ENCODE measurements at regions not wholly inside any gene's neighbourhood (a gene's known extent, or its start where the extent isn't known, plus 50 kb on each side); places are given as distances from the start of the nearest gene placed in this dataset.

DNA sequence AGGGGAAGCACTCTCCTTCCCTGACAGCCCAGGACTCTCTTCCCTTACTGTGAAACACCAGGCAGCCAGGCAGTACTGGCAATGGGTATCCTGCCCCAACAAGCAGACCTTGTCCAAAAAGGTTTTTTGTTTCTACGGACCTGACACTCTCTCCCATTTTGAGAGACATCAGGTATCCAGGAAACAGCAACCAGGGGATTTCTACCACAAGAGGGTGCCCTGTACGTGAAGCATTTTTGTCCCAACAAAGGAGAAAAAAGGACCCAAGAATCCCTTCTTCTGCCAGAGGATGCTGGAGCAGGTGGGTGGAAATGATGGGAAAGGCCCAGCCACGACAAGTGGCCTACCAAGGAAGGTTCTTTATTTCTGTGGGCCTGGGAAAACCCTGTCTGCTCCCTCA is 65.7 kb upstream of the FGF13 start (continued):
- TF ChIP-seq ERG (CRISPR knock-in tag; IDR thresholded peaks at IDR 0.05): no peak
- TF ChIP-seq, protein P1, sequence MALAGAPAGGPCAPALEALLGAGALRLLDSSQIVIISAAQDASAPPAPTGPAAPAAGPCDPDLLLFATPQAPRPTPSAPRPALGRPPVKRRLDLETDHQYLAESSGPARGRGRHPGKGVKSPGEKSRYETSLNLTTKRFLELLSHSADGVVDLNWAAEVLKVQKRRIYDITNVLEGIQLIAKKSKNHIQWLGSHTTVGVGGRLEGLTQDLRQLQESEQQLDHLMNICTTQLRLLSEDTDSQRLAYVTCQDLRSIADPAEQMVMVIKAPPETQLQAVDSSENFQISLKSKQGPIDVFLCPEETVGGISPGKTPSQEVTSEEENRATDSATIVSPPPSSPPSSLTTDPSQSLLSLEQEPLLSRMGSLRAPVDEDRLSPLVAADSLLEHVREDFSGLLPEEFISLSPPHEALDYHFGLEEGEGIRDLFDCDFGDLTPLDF (CRISPR knock-in tag; IDR thresholded peaks at IDR 0.05): no peak
- TF ChIP-seq, protein P2, sequence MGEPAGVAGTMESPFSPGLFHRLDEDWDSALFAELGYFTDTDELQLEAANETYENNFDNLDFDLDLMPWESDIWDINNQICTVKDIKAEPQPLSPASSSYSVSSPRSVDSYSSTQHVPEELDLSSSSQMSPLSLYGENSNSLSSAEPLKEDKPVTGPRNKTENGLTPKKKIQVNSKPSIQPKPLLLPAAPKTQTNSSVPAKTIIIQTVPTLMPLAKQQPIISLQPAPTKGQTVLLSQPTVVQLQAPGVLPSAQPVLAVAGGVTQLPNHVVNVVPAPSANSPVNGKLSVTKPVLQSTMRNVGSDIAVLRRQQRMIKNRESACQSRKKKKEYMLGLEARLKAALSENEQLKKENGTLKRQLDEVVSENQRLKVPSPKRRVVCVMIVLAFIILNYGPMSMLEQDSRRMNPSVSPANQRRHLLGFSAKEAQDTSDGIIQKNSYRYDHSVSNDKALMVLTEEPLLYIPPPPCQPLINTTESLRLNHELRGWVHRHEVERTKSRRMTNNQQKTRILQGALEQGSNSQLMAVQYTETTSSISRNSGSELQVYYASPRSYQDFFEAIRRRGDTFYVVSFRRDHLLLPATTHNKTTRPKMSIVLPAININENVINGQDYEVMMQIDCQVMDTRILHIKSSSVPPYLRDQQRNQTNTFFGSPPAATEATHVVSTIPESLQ (CRISPR knock-in tag; IDR thresholded peaks at IDR 0.05): no peak

DNA sequence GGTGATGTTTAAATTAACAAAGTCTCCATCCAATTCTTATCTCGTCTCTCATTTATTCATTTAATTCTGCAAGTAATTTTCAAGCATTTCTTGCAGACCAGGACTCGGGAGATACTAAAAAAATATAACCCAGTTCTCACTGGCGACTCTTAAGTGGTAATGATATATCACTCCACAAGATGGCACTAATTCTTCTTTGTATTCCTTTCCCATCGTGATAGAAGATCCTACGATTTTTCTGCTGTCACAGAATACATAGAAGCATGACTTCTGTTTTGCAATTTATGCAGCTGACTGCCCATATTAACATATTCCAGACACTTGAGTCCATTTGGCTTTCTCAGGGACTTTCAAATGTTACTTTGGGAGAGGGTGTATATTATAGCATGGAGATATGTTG is 64.0 kb upstream of the FGF13 start:
- DNase-seq (ENCODE audit: low spot score) (no peak), ATAC-seq (no peak; the same call in 1 of the 2 replicates)
- no peaks in the 10 kb centered on the region for H3K9me3 Mint-ChIP-seq
- H3K36me3 Mint-ChIP-seq: no peaks in the 10 kb centered on the region
- H3K4me3 Mint-ChIP-seq: no peak overlapping the region
- POLR2A ChIA-PET: no interaction called here
- CTCF ChIA-PET: interaction anchor here (0.8 to 1.0 kb wide), 2 partner anchors 212 to 784 kb away, joined by 3 read pairs; no protein-coding TSS in a partner anchor
- TF ChIP-seq AFF4 (CRISPR knock-in tag; IDR thresholded peaks at IDR 0.05; ENCODE audit: borderline replicate concordance): no peak
- peaks cover 11% of the 10 kb centered on the region for H3K4me1 Mint-ChIP-seq
- H3K27me3 Mint-ChIP-seq (ENCODE audit: low read depth): no peaks in the 10 kb centered on the region
- no peak overlapping the region for H3K27ac Mint-ChIP-seq

DNA sequence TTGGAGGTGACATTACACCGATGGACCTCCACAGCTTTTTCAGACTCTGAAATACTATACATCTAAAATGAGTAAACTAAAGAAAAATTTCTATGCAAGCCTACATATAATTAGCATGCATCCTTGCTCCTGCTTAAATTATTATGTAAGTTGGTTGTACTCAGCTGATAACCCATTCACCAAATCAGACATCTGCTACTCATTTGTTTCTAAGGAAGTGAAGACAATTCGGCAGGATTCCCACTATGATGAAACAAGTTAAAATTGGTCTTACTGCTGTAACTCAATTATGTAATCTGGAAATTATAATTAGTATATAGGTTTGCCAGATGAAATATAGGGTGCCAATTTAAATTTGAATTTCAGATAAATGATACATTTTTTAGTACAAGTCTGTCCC is 59.5 kb upstream of the FGF13 start:
- DNase-seq (ENCODE audit: low spot score): no peak
- ChIA-PET POLR2A (no interaction called here), CTCF (no interaction called here)
- Mint-ChIP-seq H3K27ac (no peak overlapping the region), H3K4me3 (no peak overlapping the region), H3K27me3 (ENCODE audit: low read depth) (no peaks in the 10 kb centered on the region), H3K36me3 (no peaks in the 10 kb centered on the region), H3K4me1 (peaks cover 5% of the 10 kb centered on the region), H3K9me3 (no peaks in the 10 kb centered on the region)
- no peak for ATAC-seq
- TF ChIP-seq ZNF416 (CRISPR knock-in tag; IDR thresholded peaks at IDR 0.05) (no peak), HMGA2 (CRISPR knock-in tag; IDR thresholded peaks at IDR 0.05) (no peak), ZNF138 (CRISPR knock-in tag; conservative IDR thresholded peaks at IDR 0.05) (no peak), PRRX2 (CRISPR knock-in tag; IDR thresholded peaks at IDR 0.05) (no peak), ATF1 (CRISPR knock-in tag; IDR thresholded peaks at IDR 0.05) (no peak)

DNA sequence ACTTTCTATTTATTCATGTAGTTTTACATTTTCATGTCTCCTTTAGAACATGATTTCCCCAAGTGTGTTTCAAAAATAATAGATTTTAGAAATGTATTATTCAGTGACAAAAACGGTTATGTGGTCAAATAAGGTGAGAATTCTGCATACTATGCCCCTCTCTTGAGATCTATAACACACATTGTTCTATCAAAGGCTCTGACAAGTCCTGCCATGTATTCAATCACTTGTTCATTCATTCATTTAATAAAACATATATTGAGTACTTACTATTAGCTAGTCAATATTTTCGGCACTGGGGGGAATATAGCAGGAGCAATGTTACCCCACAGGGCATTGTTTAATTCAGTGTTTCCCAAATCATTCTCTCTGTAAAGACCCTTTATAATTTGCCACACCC is 58.4 kb upstream of the FGF13 start:
- Mint-ChIP-seq H3K4me1 (peaks cover 5% of the 10 kb centered on the region), H3K27ac (no peak overlapping the region), H3K9me3 (no peaks in the 10 kb centered on the region), H3K36me3 (no peaks in the 10 kb centered on the region), H3K27me3 (ENCODE audit: low read depth) (no peaks in the 10 kb centered on the region), H3K4me3 (no peak overlapping the region)
- no peak for ATAC-seq
- POLR2A ChIA-PET: no interaction called here
- CTCF ChIA-PET: no interaction called here
- DNase-seq (ENCODE audit: low spot score): no peak
- TF ChIP-seq ZSCAN18 (CRISPR knock-in tag; IDR thresholded peaks at IDR 0.05) (no peak), JUN (CRISPR knock-in tag; IDR thresholded peaks at IDR 0.05) (no peak), NR1H2 (CRISPR knock-in tag; IDR thresholded peaks at IDR 0.05) (no peak), MYBL2 (CRISPR knock-in tag; IDR thresholded peaks at IDR 0.05) (no peak), RORB (CRISPR knock-in tag; IDR thresholded peaks at IDR 0.05) (no peak), CREB1 (CRISPR knock-in tag; IDR thresholded peaks at IDR 0.05) (no peak)
- TF ChIP-seq, protein P3, sequence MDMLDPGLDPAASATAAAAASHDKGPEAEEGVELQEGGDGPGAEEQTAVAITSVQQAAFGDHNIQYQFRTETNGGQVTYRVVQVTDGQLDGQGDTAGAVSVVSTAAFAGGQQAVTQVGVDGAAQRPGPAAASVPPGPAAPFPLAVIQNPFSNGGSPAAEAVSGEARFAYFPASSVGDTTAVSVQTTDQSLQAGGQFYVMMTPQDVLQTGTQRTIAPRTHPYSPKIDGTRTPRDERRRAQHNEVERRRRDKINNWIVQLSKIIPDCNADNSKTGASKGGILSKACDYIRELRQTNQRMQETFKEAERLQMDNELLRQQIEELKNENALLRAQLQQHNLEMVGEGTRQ (CRISPR knock-in tag; IDR thresholded peaks at IDR 0.05): no peak
- TF ChIP-seq, protein P4, sequence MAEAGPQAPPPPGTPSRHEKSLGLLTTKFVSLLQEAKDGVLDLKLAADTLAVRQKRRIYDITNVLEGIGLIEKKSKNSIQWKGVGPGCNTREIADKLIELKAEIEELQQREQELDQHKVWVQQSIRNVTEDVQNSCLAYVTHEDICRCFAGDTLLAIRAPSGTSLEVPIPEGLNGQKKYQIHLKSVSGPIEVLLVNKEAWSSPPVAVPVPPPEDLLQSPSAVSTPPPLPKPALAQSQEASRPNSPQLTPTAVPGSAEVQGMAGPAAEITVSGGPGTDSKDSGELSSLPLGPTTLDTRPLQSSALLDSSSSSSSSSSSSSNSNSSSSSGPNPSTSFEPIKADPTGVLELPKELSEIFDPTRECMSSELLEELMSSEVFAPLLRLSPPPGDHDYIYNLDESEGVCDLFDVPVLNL (CRISPR knock-in tag; IDR thresholded peaks at IDR 0.05; ENCODE audit: borderline replicate concordance, low read depth): no peak
- TF ChIP-seq, protein P5, sequence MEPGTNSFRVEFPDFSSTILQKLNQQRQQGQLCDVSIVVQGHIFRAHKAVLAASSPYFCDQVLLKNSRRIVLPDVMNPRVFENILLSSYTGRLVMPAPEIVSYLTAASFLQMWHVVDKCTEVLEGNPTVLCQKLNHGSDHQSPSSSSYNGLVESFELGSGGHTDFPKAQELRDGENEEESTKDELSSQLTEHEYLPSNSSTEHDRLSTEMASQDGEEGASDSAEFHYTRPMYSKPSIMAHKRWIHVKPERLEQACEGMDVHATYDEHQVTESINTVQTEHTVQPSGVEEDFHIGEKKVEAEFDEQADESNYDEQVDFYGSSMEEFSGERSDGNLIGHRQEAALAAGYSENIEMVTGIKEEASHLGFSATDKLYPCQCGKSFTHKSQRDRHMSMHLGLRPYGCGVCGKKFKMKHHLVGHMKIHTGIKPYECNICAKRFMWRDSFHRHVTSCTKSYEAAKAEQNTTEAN (CRISPR knock-in tag; IDR thresholded peaks at IDR 0.05): no peak

All from WTC11 (cell line).